ENCODE measurements at regions not wholly inside any gene's neighbourhood (a gene's known extent, or its start where the extent isn't known, plus 50 kb on each side); places are given as distances from the start of the nearest gene placed in this dataset.

DNA sequence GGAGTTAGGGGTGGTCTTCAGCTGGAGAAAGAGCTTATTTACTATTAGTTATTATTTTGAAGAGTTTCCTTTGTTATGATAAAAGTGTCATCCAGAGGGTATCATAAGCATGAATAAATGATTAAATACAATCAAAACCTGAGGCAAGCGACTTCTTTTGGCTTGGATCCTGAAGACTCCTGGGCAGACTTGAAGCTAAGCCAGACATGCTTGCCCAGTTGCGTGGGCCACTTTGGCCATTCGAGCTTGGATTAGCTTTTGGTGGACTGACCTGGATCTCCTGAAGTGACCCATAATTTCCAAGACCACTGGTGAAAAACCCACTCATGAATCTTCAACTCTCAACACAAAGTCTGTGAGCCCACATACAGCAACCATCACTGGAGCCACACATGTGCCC is 335.8 kb downstream of the NR2F1-AS1 start:
- no peaks in the 10 kb centered on the region for H3K79me2 ChIP-seq (ENCODE audit: insufficient read depth, low read length)
- H4K20me1 ChIP-seq (ENCODE audit: insufficient read depth, low read length) = no peaks in the 10 kb centered on the region
- H3K4me3 ChIP-seq (ENCODE audit: insufficient read depth, low read length) = no peak overlapping the region
- no peaks in the 10 kb centered on the region for H3K36me3 ChIP-seq (ENCODE audit: insufficient read depth, low read length)
- TF ChIP-seq, protein P1, sequence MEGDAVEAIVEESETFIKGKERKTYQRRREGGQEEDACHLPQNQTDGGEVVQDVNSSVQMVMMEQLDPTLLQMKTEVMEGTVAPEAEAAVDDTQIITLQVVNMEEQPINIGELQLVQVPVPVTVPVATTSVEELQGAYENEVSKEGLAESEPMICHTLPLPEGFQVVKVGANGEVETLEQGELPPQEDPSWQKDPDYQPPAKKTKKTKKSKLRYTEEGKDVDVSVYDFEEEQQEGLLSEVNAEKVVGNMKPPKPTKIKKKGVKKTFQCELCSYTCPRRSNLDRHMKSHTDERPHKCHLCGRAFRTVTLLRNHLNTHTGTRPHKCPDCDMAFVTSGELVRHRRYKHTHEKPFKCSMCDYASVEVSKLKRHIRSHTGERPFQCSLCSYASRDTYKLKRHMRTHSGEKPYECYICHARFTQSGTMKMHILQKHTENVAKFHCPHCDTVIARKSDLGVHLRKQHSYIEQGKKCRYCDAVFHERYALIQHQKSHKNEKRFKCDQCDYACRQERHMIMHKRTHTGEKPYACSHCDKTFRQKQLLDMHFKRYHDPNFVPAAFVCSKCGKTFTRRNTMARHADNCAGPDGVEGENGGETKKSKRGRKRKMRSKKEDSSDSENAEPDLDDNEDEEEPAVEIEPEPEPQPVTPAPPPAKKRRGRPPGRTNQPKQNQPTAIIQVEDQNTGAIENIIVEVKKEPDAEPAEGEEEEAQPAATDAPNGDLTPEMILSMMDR (IDR thresholded peaks at IDR 0.05; ENCODE audit: extremely low read depth, low read depth, low read length) = no peak
- no peak overlapping the region for H3K27ac ChIP-seq (ENCODE audit: low read depth, low read length)
- no peak overlapping the region for H3K4me2 ChIP-seq (ENCODE audit: insufficient read depth, low read length)
- H2AFZ ChIP-seq (ENCODE audit: low read length) = no peak overlapping the region
- DNase-seq (ENCODE audit: insufficient read length, low spot score, missing footprints) = no peak
- H3K4me1 ChIP-seq (ENCODE audit: insufficient read depth, low read length) = peaks cover 8% of the 10 kb centered on the region
- no peaks in the 10 kb centered on the region for H3K27me3 ChIP-seq (ENCODE audit: insufficient read depth, low read length)
- H3K9me3 ChIP-seq (ENCODE audit: low read depth, low read length) = no peaks in the 10 kb centered on the region

DNA sequence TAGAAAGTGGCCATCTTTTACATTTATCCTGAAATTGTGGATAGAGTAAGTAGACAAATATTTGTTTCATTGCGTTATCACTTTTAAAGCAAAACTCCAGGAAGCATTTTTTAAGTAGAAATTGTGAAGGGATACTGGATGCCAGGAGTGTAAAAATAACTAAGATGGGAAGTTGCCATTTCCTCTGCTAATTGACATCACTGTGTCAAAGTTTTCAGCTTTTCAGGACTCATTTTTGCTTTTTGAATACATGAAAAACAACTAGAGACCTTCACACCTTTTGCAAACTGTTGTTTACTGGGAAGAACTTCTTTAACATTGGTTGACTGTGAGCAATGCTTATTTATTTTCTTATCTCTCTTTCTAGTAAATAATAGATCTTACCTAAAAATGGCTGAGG is 337.5 kb downstream of the NR2F1-AS1 start:
- no peaks in the 10 kb centered on the region for H4K20me1 ChIP-seq (ENCODE audit: insufficient read depth, low read length)
- no peak overlapping the region for H3K4me2 ChIP-seq (ENCODE audit: insufficient read depth, low read length)
- H3K36me3 ChIP-seq (ENCODE audit: insufficient read depth, low read length) = no peaks in the 10 kb centered on the region
- H3K27ac ChIP-seq (ENCODE audit: low read depth, low read length) = no peak overlapping the region
- H3K9me3 ChIP-seq (ENCODE audit: low read depth, low read length) = no peaks in the 10 kb centered on the region
- no peaks in the 10 kb centered on the region for H3K27me3 ChIP-seq (ENCODE audit: insufficient read depth, low read length)
- no peak overlapping the region for H3K4me3 ChIP-seq (ENCODE audit: insufficient read depth, low read length)
- H2AFZ ChIP-seq (ENCODE audit: low read length) = no peak overlapping the region
- DNase-seq (ENCODE audit: insufficient read length, low spot score, missing footprints) = no peak
- H3K79me2 ChIP-seq (ENCODE audit: insufficient read depth, low read length) = no peaks in the 10 kb centered on the region
- TF ChIP-seq, protein P1 (IDR thresholded peaks at IDR 0.05; ENCODE audit: extremely low read depth, low read depth, low read length) = no peak
- no peaks in the 10 kb centered on the region for H3K4me1 ChIP-seq (ENCODE audit: insufficient read depth, low read length)

DNA sequence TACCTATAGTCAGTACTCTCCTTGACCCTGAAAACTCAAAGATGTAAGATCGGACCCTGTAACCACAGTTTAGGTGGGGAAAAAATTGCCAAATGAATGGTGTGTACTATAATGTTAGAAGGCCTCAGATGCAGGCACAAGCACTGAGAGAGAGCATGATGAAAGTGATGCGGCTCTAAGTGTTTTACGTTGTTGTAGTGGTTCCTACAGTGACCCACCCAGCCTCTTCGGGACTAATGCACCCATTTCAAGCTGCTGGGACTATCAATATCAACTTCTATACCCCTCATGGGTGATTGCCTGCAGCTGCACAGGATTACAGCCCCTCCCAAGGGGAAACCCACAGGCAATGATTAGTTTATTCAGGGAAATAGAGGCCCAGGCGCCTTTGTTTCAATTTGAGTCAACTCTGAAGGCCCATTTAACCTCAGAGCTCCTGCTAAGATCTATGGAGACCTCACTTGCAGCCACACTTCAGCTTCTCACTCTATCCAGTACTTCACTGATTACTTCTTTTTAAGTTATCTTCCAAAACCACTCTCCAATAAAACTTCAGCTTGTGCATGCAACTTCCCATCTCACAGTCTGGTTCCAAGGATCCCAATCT is 340.7 kb downstream of the NR2F1-AS1 start:
- TF ChIP-seq, protein P1 (IDR thresholded peaks at IDR 0.05; ENCODE audit: extremely low read depth, low read depth, low read length) = no peak
- H3K36me3 ChIP-seq (ENCODE audit: insufficient read depth, low read length) = no peaks in the 10 kb centered on the region
- no peaks in the 10 kb centered on the region for H3K9me3 ChIP-seq (ENCODE audit: low read depth, low read length)
- DNase-seq (ENCODE audit: insufficient read length, low spot score, missing footprints) = no peak
- no peak overlapping the region for H3K4me2 ChIP-seq (ENCODE audit: insufficient read depth, low read length)
- H2AFZ ChIP-seq (ENCODE audit: low read length) = no peak overlapping the region
- no peaks in the 10 kb centered on the region for H3K4me1 ChIP-seq (ENCODE audit: insufficient read depth, low read length)
- H3K4me3 ChIP-seq (ENCODE audit: insufficient read depth, low read length) = no peak overlapping the region
- H3K27me3 ChIP-seq (ENCODE audit: insufficient read depth, low read length) = no peaks in the 10 kb centered on the region
- no peaks in the 10 kb centered on the region for H3K79me2 ChIP-seq (ENCODE audit: insufficient read depth, low read length)
- H4K20me1 ChIP-seq (ENCODE audit: insufficient read depth, low read length) = no peaks in the 10 kb centered on the region
- H3K27ac ChIP-seq (ENCODE audit: low read depth, low read length) = no peak overlapping the region

DNA sequence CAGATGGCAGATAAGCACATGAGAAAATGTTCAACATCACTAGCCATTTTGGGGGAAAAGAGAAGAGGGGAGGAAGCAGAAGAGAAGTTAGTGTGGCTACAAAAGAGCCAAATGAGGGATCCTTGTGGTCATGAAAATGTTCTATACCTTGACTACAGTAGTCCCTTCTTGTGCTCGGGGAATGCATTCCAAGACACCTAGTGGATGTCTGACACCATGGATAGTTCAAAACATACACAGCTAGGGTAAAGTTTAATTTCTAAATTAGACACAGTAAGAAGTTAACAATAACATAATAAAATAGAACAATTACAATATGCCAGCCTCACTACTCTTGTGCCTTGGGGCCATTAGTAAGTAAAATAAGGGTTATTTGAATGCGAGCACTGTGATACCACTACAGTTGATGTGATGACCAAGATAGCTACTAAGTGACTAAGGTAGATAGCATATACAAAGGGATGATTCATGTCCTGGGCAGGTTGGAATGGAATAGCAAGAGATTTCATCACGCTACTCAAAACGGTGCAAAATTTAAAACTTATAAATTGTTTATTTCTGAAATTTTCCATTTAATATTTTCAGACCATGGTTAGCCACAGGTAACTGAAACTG is 344.1 kb downstream of the NR2F1-AS1 start:
- Histone ChIP-seq H3K79me2 (ENCODE audit: insufficient read depth, low read length) (no peaks in the 10 kb centered on the region), H3K4me2 (ENCODE audit: insufficient read depth, low read length) (no peak overlapping the region), H3K4me1 (ENCODE audit: insufficient read depth, low read length) (no peaks in the 10 kb centered on the region), H4K20me1 (ENCODE audit: insufficient read depth, low read length) (no peaks in the 10 kb centered on the region), H3K27me3 (ENCODE audit: insufficient read depth, low read length) (no peaks in the 10 kb centered on the region), H3K4me3 (ENCODE audit: insufficient read depth, low read length) (no peak overlapping the region), H3K9me3 (ENCODE audit: low read depth, low read length) (no peaks in the 10 kb centered on the region), H3K27ac (ENCODE audit: low read depth, low read length) (no peak overlapping the region), H2AFZ (ENCODE audit: low read length) (no peak overlapping the region), H3K36me3 (ENCODE audit: insufficient read depth, low read length) (no peaks in the 10 kb centered on the region)
- TF ChIP-seq, protein P1 (IDR thresholded peaks at IDR 0.05; ENCODE audit: extremely low read depth, low read depth, low read length) = no peak
- DNase-seq (ENCODE audit: insufficient read length, low spot score, missing footprints) = no peak
